Tibial nerve (tissue), 4 donors: ENCODE measurements at regions not wholly inside any gene's neighbourhood (a gene's known extent, or its start where the extent isn't known, plus 50 kb on each side); places are given as distances from the start of the nearest gene placed in this dataset.

Experiments used
- CTCF ChIP-seq, 5 experiments: fragments of 200-600 bp in 3 of 5; fragments of 450-650 bp in 2 of 5; sonication (generic) in 3 of 5; IDR thresholded peaks; one replicate each; pipeline ENCODE4 v1.5.1; 2016 to 2019; ENCODE audit warnings: antibody characterized with exemption in 5 of 5, mild to moderate bottlenecking in 3 of 5, moderate library complexity in 2 of 5
- EP300 ChIP-seq, 2 donors: sonication (generic); formaldehyde crosslinking; IDR thresholded peaks; one replicate each; pipeline ENCODE4 v1.6.1; 2017; ENCODE audit warnings: antibody characterized with exemption in 2 of 2, mild to moderate bottlenecking in 1 of 2

DNA sequence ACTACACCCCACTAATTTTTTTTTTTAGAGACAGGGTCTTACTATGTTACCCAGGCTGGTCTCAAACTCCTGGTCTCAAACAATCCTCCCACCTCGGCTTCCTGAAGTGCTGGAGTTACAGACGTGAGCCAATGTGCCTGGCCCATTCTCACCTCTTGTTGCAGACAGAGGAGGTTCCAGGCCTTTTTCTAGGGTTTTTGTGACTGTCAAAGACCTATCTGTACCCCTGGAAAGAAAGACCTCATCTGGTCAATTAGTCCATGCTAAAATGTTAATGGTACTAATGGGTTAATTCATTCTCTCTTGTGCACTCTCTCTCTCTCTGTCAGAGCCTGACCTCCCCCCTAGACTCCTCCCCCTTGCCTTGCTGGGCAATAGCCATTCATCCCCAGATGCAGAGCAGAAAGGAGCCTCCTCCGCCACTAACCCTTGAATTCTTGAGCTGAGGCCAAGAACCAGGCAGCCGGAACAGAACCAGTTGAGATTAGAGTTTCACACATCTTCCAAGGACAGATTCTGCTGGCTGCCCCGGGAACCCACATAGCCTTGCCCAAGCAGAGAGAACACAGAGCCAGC, 209.7 kb downstream of the SKIDA1 start:
- TF ChIP-seq CTCF (IDR thresholded peaks at IDR 0.05) = no peak
- peak in 1 of 2 donors; percentile 51 for TF ChIP-seq EP300 (IDR thresholded peaks at IDR 0.05)
